ENCODE measurements at regions not wholly inside any gene's neighbourhood (a gene's known extent, or its start where the extent isn't known, plus 50 kb on each side); places are given as distances from the start of the nearest gene placed in this dataset.
"Not testable (repeated sequence)": the region's sequence is repeated elsewhere in the genome, so short reads cannot be mapped to it uniquely, and the experiment has no call there.

GRCh38 chr2:16025876-16026640 is 85.7 kb downstream of the MYCN start:
- no peak for TF ChIP-seq ZNF565 (CRISPR knock-in tag; conservative IDR thresholded peaks at IDR 0.05; ENCODE audit: low read depth)
- no peak for TF ChIP-seq CSDC2 (CRISPR knock-in tag; IDR thresholded peaks at IDR 0.05)
- TF ChIP-seq BACH2 (CRISPR knock-in tag; IDR thresholded peaks at IDR 0.05; ENCODE audit: borderline replicate concordance): no peak
- ATAC-seq: no peak

DNA sequence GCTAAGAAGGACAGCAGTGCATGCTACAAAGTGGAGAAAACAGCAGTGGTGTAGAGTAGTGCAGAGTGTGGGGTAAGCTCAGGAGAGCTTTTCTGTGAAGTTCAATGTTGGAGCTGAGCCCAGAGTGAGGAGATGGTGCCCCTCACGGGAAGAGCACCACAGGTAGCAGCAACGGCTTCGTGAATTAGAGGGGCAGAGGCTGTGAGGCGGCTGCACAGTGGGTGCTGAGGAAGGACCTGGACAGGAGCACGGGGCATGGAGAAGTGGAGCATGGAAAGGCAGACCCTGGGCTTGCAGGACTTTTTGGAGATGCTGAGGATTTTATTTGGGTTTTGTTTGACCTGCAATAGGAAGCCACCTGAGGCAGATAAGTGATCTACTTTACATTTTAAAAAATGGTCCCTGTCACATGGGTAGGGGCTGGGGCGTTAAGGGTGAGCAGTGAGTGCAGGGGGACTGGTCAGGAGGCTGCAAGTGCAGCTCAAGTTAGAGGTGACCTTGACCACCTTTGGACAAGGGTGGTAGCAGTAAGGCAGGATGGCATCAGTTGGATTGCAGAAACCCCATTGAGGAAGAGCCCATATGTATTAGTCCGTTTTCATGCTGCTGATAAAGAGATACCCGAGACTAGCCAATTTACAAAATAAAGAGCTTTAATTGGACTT is 85.0 kb downstream of the MYCN start:
- TF ChIP-seq ARNTL (CRISPR knock-in tag; IDR thresholded peaks at IDR 0.05; ENCODE audit: borderline replicate concordance, low read depth) (no peak), GLIS3 (CRISPR knock-in tag; IDR thresholded peaks at IDR 0.05) (no peak), CREB5 (CRISPR knock-in tag; IDR thresholded peaks at IDR 0.05; ENCODE audit: low read depth) (no peak), ZFP3 (CRISPR knock-in tag; IDR thresholded peaks at IDR 0.05) (no peak), ZNF8 (CRISPR knock-in tag; IDR thresholded peaks at IDR 0.05) (no peak), ISL1 (CRISPR knock-in tag; IDR thresholded peaks at IDR 0.05) (no peak), ESRRG (CRISPR knock-in tag; IDR thresholded peaks at IDR 0.05) (no peak)
- ATAC-seq: no peak

GRCh38 chr2:16024628-16025027 is 84.3 kb downstream of the MYCN start:
- not testable (repeated sequence) for ATAC-seq

- ATAC-seq: no peak
- TF ChIP-seq, protein P1, sequence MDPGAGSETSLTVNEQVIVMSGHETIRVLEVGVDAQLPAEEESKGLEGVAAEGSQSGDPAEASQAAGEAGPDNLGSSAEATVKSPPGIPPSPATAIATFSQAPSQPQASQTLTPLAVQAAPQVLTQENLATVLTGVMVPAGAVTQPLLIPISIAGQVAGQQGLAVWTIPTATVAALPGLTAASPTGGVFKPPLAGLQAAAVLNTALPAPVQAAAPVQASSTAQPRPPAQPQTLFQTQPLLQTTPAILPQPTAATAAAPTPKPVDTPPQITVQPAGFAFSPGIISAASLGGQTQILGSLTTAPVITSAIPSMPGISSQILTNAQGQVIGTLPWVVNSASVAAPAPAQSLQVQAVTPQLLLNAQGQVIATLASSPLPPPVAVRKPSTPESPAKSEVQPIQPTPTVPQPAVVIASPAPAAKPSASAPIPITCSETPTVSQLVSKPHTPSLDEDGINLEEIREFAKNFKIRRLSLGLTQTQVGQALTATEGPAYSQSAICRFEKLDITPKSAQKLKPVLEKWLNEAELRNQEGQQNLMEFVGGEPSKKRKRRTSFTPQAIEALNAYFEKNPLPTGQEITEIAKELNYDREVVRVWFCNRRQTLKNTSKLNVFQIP (CRISPR knock-in tag; IDR thresholded peaks at IDR 0.05; ENCODE audit: borderline replicate concordance, low read depth): no peak
Observed at GRCh38 chr2:16023506-16024360, 83.4 kb downstream of the MYCN start.

DNA sequence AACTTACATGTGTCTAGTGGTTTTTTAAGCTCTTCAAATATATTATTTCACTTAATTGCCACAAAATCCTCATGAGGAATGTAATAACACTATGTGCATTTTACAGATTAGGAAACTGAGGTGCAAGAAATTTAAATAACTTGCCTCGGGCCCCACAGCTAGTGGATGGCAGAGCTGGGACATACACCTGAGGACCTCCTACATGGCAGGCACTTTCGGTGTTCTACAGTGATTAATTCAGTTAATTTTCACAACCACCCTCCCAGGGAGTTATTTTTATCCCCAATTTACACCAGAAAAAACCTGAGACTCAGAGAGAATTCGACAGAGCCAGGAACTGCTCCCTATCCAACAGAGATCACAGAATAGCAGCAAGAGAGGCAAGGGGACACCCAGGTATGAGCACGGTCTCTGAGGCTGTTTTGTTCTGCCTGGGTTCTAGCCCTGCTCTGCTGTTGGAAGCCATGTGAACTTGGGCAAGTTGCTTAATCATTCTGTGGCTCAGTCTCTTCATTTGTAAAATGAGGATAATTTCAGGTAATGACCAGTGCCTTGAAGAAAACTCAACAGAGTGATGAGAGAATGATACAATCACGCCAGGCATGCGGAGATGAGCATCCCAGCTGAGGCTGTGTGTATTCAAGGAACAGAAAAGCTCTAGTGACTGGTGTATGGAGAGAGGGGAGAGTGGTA is 82.3 kb downstream of the MYCN start:
- ATAC-seq: no peak
- TF ChIP-seq ZC3H10 (CRISPR knock-in tag; IDR thresholded peaks at IDR 0.05): no peak
- no peak for TF ChIP-seq PPARA (CRISPR knock-in tag; IDR thresholded peaks at IDR 0.05; ENCODE audit: borderline replicate concordance)
- TF ChIP-seq OSR1 (CRISPR knock-in tag; IDR thresholded peaks at IDR 0.05): no peak
- no peak for TF ChIP-seq ZFP3 (CRISPR knock-in tag; IDR thresholded peaks at IDR 0.05)
- TF ChIP-seq ZNF70 (CRISPR knock-in tag; IDR thresholded peaks at IDR 0.05): no peak
- TF ChIP-seq GLIS3 (CRISPR knock-in tag; IDR thresholded peaks at IDR 0.05): no peak
- no peak for TF ChIP-seq ZNF8 (CRISPR knock-in tag; IDR thresholded peaks at IDR 0.05)
- TF ChIP-seq CREB5 (CRISPR knock-in tag; IDR thresholded peaks at IDR 0.05; ENCODE audit: low read depth): no peak
- no peak for TF ChIP-seq CSDC2 (CRISPR knock-in tag; IDR thresholded peaks at IDR 0.05)
- no peak for TF ChIP-seq TCF4 (CRISPR knock-in tag; IDR thresholded peaks at IDR 0.05; ENCODE audit: borderline replicate concordance)
- no peak for TF ChIP-seq TOX (CRISPR knock-in tag; IDR thresholded peaks at IDR 0.05; ENCODE audit: borderline replicate concordance)
- TF ChIP-seq ISL1 (CRISPR knock-in tag; IDR thresholded peaks at IDR 0.05): no peak
- TF ChIP-seq, protein P2, sequence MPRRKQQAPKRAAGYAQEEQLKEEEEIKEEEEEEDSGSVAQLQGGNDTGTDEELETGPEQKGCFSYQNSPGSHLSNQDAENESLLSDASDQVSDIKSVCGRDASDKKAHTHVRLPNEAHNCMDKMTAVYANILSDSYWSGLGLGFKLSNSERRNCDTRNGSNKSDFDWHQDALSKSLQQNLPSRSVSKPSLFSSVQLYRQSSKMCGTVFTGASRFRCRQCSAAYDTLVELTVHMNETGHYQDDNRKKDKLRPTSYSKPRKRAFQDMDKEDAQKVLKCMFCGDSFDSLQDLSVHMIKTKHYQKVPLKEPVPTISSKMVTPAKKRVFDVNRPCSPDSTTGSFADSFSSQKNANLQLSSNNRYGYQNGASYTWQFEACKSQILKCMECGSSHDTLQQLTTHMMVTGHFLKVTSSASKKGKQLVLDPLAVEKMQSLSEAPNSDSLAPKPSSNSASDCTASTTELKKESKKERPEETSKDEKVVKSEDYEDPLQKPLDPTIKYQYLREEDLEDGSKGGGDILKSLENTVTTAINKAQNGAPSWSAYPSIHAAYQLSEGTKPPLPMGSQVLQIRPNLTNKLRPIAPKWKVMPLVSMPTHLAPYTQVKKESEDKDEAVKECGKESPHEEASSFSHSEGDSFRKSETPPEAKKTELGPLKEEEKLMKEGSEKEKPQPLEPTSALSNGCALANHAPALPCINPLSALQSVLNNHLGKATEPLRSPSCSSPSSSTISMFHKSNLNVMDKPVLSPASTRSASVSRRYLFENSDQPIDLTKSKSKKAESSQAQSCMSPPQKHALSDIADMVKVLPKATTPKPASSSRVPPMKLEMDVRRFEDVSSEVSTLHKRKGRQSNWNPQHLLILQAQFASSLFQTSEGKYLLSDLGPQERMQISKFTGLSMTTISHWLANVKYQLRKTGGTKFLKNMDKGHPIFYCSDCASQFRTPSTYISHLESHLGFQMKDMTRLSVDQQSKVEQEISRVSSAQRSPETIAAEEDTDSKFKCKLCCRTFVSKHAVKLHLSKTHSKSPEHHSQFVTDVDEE (CRISPR knock-in tag; IDR thresholded peaks at IDR 0.05): no peak
- TF ChIP-seq, protein P1 (CRISPR knock-in tag; IDR thresholded peaks at IDR 0.05; ENCODE audit: borderline replicate concordance, low read depth): no peak
- no peak for TF ChIP-seq ZFP30 (CRISPR knock-in tag; IDR thresholded peaks at IDR 0.05)
- no peak for TF ChIP-seq SNAI2 (CRISPR knock-in tag; IDR thresholded peaks at IDR 0.05)
- TF ChIP-seq CSRNP3 (CRISPR knock-in tag; IDR thresholded peaks at IDR 0.05): no peak
